ENCODE measurements at regions not wholly inside any gene's neighbourhood (a gene's known extent, or its start where the extent isn't known, plus 50 kb on each side); places are given as distances from the start of the nearest gene placed in this dataset.

DNA sequence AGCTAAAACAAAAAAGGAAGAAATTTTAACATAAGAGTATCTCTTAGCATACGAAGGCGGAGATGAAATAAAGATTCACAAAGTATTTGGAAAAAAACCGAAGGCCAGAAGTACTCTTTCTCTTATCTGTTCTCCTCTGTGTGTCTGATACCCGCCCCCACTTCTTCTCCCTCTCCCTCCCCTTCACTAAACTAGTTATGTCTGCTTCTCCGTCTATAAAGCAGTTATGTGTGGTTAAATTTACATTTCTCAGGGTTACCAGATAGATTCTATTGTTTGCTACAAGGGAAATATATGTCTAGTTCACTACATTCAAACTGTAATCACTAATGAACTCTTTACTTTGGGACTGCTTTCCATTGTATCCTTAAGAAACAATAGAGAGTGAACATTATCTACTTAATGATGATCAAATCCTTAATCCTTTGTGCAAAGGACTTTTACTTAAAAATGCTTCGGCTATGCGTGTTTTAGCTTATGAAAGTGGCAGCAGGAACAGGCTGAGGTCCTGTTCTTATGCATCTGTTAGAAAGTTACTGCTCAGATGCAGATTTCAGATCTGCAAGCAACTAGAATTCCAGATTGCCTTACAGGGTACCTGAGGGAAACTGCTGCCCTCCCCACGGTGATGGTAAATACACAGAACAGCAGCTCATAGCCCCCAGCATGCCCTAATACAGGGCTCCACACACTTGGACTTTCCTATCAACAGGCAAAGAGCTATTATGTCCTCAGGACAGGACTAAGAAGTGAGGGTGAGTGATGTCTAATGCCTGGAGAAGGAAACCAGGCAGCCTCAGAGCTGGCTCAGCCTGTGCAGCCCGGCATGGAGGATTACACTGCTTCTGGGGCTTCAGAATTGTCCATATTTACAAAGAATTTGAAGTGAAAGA is 273.3 kb downstream of the FZD1 start:
- DNase-seq = no peak

- no peak for DNase-seq
These were observed 277.4 kb downstream of the FZD1 start for GRCh38 chr7:91541641-91542040.

DNA sequence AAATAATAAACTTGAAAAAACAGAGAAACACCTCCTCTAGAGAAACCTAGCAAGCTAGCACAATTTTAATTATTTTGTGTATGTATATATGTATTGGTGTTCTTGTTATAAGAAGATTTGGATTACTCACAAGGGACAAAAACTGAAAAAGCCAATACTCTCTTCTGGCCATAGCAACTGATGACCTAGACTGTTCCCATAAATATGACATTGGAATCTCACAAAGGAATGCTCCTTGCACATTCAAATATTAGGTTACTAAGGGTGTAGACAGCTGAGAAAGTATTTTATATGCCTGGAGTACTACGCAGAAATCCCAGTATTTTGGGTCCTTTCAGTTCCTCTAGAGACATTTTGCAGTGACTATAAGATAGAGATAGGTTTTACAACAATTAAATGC is 279.4 kb downstream of the FZD1 start:
- DNase-seq = no peak

- DNase-seq = peak; percentile 2
These were observed 285.6 kb downstream of the FZD1 start for GRCh38 chr7:91549878-91550277.

- DNase-seq = no peak
These were observed 286.7 kb downstream of the FZD1 start for GRCh38 chr7:91550931-91551330.

GRCh38 chr7:91551377-91552175 is 287.3 kb downstream of the FZD1 start:
- DNase-seq = no peak

DNA sequence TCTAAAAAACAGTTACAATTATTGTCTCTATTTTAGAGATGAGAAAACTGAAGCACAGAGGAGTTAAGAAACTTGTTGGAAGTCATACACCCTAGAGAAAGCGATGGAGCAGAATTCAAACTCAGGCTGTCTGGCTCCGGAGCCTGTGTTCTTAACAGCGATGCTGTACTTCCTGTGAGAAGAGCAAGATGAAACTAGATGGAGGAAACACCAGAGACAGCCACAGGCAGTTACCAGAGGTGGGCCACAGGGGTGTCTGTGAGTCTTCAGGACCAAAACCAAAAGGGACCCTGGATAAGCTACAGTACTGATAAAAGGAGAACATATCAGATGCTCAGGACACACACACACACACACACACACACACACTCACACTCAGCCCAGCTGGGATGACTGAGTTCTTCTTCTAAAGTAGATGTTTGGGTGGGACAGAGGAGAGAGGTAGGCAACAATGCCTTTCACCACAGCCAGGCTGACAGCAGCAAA is 289.2 kb downstream of the FZD1 start:
- no peak for DNase-seq

- DNase-seq = no peak
These were observed 290.6 kb downstream of the FZD1 start for GRCh38 chr7:91554883-91555282.

DNA sequence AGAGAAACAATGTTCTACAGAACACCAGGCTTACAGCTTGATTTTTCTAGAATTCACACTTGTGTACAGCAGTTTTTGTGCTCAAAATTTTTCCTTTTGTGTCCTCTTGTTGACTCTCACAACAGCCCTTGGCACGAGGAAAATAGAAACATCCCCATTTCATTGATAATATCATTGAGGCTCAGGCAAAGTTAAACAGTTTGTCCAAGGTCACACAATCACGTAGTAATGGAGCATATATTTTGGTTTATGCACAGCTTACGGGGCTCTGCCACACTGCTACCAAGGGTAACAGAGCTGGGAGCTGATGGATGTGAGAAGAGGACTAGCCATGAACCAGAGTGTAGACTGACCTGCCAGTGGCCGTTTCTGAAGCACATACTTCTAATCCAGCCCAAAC is 292.0 kb downstream of the FZD1 start:
- DNase-seq = no peak

GRCh38 chr7:91556956-91557650 is 292.9 kb downstream of the FZD1 start:
- no peak for DNase-seq

DNA sequence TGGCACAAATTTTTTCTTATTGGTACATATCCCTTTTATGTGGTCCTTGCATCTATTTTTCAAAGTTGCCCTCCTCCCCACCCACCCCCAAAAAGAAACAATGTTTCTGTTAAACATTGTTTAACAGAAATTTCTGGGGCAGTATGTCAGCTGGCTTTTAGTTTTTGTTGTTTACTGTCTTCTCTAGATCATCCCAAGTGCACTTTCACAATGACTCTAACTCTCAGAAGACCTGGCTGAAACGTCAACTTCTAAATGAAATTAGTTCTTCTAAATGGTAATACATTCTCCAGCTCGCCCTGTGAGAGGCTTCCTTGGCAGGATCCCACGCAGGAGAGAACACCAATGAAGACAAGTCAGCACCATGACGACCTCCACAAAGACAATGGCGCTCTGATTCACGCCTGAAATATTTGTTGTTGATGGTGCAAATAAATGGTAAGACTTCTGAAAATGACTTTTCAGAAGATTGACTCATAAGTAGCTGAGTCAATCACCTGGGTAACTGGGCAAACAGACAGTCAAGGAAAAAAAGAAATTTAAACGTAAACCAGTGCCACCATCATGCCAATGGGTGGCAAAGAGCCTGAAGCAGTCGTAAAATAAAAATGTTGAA is 293.7 kb downstream of the FZD1 start:
- peak; percentile 72 for DNase-seq

- DNase-seq = no peak
These were observed 295.7 kb downstream of the FZD1 start for GRCh38 chr7:91559947-91560346.

DNA sequence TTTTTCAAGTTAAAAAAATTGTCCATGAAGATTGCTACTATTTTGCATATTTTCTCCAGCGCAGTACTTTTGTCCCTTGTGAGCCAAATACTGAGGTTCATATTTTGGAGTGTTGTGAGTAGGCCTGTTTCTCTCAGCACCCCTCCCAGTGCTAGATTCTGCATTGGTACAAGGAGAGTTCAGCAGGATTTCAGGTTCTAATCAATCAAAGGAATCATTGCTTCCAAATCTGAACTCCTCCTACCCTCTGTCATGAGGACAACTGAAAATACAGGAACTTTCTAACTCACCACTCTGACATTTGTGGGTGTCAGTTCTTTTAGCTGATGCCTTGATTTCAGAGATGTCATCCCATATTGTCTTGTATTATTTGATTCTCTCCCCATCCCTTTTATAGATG is 299.9 kb downstream of the FZD1 start:
- no peak for DNase-seq

GRCh38 chr7:91564541-91564940 is 300.3 kb downstream of the FZD1 start:
- DNase-seq = no peak

DNA sequence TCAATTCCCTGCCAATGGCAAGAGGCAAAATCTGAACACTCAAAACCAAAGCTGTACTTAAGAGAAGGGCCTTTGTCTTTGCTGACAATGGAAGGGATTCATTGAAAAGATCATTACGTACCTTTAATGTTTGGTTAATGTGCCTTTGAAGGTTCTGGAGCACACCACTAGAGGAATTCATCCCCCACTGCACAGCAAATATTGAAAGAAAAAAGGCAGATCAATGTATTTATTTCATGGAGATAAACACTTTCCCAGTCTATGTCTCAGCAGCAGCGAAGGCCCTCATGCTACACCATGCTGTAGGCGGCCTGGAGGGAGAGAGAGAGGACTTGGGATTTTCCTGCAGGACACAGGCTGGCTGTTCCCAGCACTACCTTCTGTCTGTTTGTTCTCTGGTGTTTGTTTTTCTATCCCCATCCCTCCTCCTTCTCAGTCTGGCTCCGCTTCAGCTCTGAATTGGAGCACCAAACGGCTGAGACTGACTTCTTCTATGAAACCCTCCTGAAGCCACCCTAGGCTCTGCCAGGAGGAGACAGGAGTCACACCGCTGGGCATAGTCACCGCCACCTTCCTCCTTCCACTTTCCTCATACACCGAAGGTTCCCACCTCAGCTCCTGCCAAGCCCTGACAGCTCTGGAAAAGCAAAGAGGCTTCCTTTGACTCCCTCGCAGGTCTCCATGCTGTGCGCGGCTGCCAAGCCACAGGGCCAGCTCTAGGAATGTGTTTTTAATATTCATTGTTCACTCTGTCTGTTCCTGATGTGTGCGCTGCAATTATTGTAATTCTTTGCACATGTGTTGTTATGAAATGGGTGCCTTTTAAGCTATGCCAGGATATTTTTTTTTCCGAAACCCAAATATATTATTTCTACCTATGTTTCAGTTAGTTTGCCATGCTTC is 301.5 kb downstream of the FZD1 start:
- no peak for DNase-seq

DNA sequence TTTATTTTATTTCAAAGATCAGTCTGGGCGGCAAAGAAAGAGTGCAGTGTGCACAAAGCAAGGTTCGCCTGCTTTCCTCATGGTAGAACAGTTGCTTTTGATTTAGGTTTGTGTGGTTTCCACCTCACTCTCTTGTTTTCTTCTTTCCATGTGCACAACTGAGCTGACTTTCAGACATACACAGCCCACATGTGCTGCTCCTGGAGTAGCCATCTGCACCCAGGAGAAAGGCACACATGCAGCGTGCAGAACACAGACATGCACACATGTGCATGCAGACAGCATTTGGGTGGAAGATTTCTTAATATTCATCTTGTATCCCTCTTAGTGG is 302.1 kb downstream of the FZD1 start:
- no peak for DNase-seq

DNA sequence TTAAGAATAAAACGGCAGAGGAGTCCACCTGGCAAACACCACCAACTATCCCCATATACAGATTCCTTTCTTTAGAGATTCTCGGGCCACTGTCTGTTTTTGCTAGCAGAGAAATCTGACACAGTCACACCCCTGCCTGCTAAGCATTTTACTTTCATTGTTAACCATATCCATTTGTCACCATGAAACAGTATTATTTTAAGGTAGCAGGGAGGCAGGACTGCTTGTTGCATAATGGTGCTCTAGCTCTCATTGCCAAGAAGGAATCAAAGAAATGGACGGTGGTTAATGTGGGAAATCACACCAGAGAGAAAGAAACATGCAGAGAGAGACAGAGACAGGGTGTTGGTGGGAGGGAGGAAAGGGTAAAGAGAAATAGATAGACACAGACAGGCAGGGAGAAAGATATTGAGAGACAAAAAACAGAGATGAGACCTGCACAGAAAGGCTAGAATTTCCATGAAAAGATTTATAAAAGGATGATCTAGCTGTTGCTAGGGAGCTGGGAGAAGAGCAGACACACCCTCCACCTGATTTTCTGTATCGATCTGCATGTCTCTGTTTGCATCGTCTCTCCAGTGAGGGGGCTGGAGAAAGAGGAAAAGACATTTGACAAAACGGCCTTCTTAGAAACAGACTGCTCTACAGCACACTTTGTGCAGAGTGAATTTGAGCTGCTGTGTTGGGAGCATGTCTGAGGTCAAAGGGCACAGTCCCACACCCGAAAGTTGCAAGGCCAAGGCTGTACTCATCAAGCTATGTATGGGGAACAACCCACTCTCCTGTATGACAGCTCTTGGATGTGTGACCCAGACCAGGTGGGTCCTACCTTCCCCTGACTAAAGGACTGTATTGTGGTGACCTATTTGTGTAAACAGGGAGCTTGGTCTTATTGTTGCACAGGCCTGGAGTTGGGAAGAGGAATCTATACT is 303.1 kb downstream of the FZD1 start:
- DNase-seq = no peak

DNA sequence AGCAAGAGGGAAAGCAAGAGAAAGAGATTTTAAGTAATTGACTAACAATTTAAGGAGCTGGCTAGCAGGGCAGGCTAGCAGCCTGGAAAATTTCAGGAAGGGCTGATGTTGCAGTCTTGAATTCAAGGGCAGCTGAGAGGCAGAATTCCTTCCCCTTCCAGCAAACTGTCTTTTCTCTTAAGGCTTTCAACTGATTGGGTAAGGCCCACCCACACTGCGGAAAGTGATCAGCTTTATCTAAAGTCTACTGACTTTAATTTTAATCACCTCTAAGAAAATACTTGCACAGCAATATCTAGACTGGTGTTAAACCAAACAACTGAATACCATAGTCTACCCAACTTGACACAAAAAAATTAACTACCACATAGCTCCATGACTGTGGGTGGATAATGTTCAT is 303.9 kb downstream of the FZD1 start:
- DNase-seq = no peak

GRCh38 chr7:91569728-91570457 is 305.7 kb downstream of the FZD1 start:
- DNase-seq = no peak

DNA sequence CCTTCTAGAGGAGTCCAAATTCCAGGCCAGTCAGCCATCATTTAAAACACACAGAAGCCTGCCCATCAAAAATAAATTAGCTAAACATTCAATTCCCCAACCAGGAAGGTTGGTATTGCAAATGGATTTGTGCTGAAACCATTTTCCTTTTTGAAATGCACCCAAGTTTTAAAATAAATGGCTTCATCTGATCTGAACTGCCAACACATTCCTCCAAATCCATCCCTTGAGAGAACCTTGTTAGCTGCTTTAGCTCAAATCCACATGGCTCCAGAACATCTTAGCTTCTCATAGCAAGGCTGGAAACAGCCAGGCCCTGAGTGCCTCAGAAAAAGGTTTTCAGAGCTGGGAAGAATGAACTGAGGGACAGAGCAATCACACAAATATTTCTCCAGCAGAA is 306.3 kb downstream of the FZD1 start:
- DNase-seq = no peak

All from T1000 (cell line).